ENCODE measurements at regions not wholly inside any gene's neighbourhood (a gene's known extent, or its start where the extent isn't known, plus 50 kb on each side); places are given as distances from the start of the nearest gene placed in this dataset.

- CTCF ChIA-PET (ENCODE audit: unreplicated experiment), result no interaction called here
- H3K4me1 ChIP-seq (ENCODE audit: insufficient read depth, low read length, poor library complexity, severe bottlenecking), result no peaks in the 10 kb centered on the region
- no peak overlapping the region for H3K4me3 ChIP-seq (ENCODE audit: low read depth, low read length, poor library complexity, severe bottlenecking)
- DNase-seq (ENCODE audit: low spot score), result no peak
- TF ChIP-seq EZH2phosphoT487 (IDR thresholded peaks at IDR 0.05; ENCODE audit: borderline replicate concordance, low read depth, low read length) (no peak), CTCF (conservative IDR thresholded peaks at IDR 0.05; ENCODE audit: low read length) (no peak)
- H3K27ac ChIP-seq (ENCODE audit: low read depth, low read length, poor library complexity, severe bottlenecking), result no peak overlapping the region
- no peak overlapping the region for H2AFZ ChIP-seq (ENCODE audit: low read length)
- H4K20me1 ChIP-seq (ENCODE audit: insufficient read depth, low read length), result no peaks in the 10 kb centered on the region
- no peaks in the 10 kb centered on the region for H3K36me3 ChIP-seq (ENCODE audit: insufficient read depth, low read length)
- no TSS peak for BruUV-seq (replicated peaks)
- H3K9me2 ChIP-seq (ENCODE audit: insufficient read depth, low read length), result no peaks in the 10 kb centered on the region
- H3K4me2 ChIP-seq (ENCODE audit: low read length), result no peak overlapping the region
- POLR2A ChIA-PET, result no interaction called here
- intact Hi-C loops (cut with micrococcal nuclease; ENCODE audit: unreplicated experiment), result no loop called here
- H3K9me3 ChIP-seq (ENCODE audit: low read length), result no peaks in the 10 kb centered on the region
- H3K79me2 ChIP-seq (ENCODE audit: insufficient read depth, low read depth, low read length), result no peaks in the 10 kb centered on the region
Observed at GRCh38 chr20:58141496-58141895, 87.0 kb downstream of the ANKRD60 start.

DNA sequence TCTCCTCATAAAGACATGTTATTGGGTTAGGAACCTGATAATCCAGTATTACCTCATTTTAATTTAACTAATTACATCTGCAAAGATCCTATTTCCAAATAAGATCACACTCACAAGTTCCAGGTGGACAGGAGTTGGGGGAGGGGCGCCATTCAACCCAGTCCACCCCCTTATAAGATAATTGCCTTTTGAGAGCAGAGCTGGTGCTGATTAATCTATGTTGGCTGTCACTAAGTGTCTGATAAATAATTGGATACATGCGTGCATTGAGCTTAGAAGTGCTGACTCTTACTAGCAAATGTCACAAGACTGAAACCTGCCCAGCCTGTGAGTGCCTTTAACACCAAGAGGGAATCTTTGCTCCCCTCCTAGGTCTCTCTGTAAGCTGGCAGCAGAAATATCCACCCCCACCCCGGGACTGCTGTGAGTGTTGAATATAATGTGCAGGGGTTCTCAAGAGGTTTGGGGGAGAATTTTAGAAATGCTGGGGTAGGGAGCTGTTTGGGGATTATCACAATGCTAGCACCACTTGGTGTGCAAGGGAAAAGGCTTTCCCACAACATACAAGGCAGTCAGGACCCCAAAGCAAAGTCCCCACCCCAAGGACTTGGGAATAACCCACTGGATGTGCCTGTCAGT is 87.5 kb downstream of the ANKRD60 start:
- no TSS peak for BruUV-seq (replicated peaks)
- Histone ChIP-seq H3K79me2 (ENCODE audit: insufficient read depth, low read depth, low read length) (no peaks in the 10 kb centered on the region), H3K27ac (ENCODE audit: low read depth, low read length, poor library complexity, severe bottlenecking) (no peak overlapping the region), H3K4me1 (ENCODE audit: insufficient read depth, low read length, poor library complexity, severe bottlenecking) (no peaks in the 10 kb centered on the region), H3K9me3 (ENCODE audit: low read length) (no peaks in the 10 kb centered on the region), H3K4me3 (ENCODE audit: low read depth, low read length, poor library complexity, severe bottlenecking) (no peak overlapping the region), H3K4me2 (ENCODE audit: low read length) (no peak overlapping the region), H3K9me2 (ENCODE audit: insufficient read depth, low read length) (no peaks in the 10 kb centered on the region), H4K20me1 (ENCODE audit: insufficient read depth, low read length) (no peaks in the 10 kb centered on the region), H3K36me3 (ENCODE audit: insufficient read depth, low read length) (no peaks in the 10 kb centered on the region), H2AFZ (ENCODE audit: low read length) (no peak overlapping the region)
- no peak for TF ChIP-seq CTCF (conservative IDR thresholded peaks at IDR 0.05; ENCODE audit: low read length)
- no peak for TF ChIP-seq EZH2phosphoT487 (IDR thresholded peaks at IDR 0.05; ENCODE audit: borderline replicate concordance, low read depth, low read length)
- CTCF ChIA-PET (ENCODE audit: unreplicated experiment), result no interaction called here
- POLR2A ChIA-PET, result no interaction called here
- no peak for DNase-seq (ENCODE audit: low spot score)
- intact Hi-C loops (cut with micrococcal nuclease; ENCODE audit: unreplicated experiment), result no loop called here

DNA sequence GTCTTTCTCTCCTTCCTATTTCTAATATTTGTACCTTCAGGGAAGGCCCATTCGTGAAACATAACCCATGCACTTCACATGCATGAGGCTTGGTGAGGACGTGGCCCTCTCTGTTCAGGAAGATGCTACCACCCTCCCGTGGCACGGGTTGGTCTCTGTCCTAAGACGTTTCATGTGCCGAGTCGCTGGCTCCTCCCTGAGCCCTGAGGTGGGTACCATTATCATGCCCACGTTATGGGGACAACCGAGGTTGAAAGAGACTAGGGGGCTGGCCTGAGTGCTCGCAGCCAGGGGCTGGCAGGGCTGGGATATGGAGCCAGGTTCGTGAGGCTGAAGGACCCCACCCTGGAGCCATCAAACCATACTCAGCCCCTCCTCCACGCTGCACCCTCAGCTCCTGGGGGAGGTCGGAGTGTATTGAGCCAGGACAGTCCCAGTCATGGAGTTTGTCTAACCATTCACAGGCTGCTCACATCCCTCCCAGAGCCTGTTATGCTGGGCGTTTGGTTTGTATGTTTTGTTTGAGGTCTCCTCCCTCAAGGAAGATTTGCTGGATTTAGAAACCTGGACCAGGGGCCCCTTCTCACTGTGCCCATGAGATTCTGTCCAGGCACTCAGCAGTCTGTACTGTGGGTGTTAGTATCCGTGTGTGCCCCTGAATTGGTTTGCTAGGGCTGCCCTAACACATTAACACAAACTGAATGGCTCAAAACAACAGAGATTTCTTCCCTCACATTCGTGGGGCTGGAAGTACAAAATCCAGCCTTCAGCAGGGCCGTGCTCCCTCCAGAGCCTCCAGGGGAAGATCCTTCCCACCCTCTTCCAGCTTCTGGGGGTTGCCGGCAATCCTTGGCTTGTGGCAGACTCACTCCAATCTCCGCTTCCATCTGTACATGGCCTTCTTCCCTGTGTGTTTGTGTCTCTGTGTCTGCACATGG is 88.3 kb downstream of the ANKRD60 start:
- CTCF ChIA-PET (ENCODE audit: unreplicated experiment), result no interaction called here
- Histone ChIP-seq H3K79me2 (ENCODE audit: insufficient read depth, low read depth, low read length) (no peaks in the 10 kb centered on the region), H2AFZ (ENCODE audit: low read length) (no peak overlapping the region), H3K9me3 (ENCODE audit: low read length) (no peaks in the 10 kb centered on the region), H3K36me3 (ENCODE audit: insufficient read depth, low read length) (no peaks in the 10 kb centered on the region), H3K4me1 (ENCODE audit: insufficient read depth, low read length, poor library complexity, severe bottlenecking) (no peaks in the 10 kb centered on the region), H4K20me1 (ENCODE audit: insufficient read depth, low read length) (no peaks in the 10 kb centered on the region), H3K4me3 (ENCODE audit: low read depth, low read length, poor library complexity, severe bottlenecking) (no peak overlapping the region), H3K4me2 (ENCODE audit: low read length) (no peak overlapping the region), H3K9me2 (ENCODE audit: insufficient read depth, low read length) (no peaks in the 10 kb centered on the region), H3K27ac (ENCODE audit: low read depth, low read length, poor library complexity, severe bottlenecking) (no peak overlapping the region)
- intact Hi-C loops (cut with micrococcal nuclease; ENCODE audit: unreplicated experiment), result no loop called here
- DNase-seq (ENCODE audit: low spot score), result no peak
- BruUV-seq (replicated peaks), result no TSS peak
- TF ChIP-seq EZH2phosphoT487 (IDR thresholded peaks at IDR 0.05; ENCODE audit: borderline replicate concordance, low read depth, low read length), result no peak
- POLR2A ChIA-PET, result no interaction called here

Data from OCI-LY7 (cell line).